Fibroblast of lung (primary cell): ENCODE measurements at regions not wholly inside any gene's neighbourhood (a gene's known extent, or its start where the extent isn't known, plus 50 kb on each side); places are given as distances from the start of the nearest gene placed in this dataset.

Source experiments
- EZH2 ChIP-seq: IDR thresholded peaks from 2 replicates; pipeline ENCODE4 v1.5.1; 2012; ENCODE audit warnings: low read length, control low read depth, mild to moderate bottlenecking; ENCODE audit errors: missing control alignments
- TF ChIP-seq, protein P1 (sequence below), 2 donors: IDR thresholded peaks in 1 of 2; conservative IDR thresholded peaks in 1 of 2; 1 replicate in 1 of 2; 2 replicates in 1 of 2; pipeline ENCODE4 v1.5.1; 2011 to 2012; ENCODE audit warnings: low read length in 2 of 2, control low read depth in 1 of 2, inconsistent platforms in 1 of 2, low read depth in 1 of 2, mild to moderate bottlenecking in 1 of 2

DNA sequence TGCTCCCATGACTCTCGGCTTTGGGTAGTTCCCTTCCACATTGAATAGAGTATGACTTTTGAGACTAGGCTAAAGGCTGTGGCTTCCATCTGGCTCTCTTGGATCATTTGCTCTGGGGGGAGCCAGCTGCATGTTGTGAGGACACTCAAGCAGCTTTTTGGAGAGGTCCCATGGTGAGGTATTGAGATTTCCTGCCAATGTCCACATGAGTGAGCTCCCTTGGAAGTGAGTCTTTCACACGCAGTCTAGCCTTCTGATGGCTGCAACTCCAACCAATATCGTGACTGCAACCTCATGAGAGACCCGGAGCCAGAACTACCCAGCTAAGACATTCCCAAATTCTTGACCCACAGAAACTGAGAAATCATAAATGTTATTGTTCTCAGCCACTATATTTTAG is 127.7 kb upstream of the KAZN start:
- TF ChIP-seq, protein P1, sequence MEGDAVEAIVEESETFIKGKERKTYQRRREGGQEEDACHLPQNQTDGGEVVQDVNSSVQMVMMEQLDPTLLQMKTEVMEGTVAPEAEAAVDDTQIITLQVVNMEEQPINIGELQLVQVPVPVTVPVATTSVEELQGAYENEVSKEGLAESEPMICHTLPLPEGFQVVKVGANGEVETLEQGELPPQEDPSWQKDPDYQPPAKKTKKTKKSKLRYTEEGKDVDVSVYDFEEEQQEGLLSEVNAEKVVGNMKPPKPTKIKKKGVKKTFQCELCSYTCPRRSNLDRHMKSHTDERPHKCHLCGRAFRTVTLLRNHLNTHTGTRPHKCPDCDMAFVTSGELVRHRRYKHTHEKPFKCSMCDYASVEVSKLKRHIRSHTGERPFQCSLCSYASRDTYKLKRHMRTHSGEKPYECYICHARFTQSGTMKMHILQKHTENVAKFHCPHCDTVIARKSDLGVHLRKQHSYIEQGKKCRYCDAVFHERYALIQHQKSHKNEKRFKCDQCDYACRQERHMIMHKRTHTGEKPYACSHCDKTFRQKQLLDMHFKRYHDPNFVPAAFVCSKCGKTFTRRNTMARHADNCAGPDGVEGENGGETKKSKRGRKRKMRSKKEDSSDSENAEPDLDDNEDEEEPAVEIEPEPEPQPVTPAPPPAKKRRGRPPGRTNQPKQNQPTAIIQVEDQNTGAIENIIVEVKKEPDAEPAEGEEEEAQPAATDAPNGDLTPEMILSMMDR (conservative IDR thresholded peaks at IDR 0.05 in 1 of 2, IDR thresholded peaks at IDR 0.05 in 1 of 2; ENCODE audit: low read depth in 1 of 2, low read length in 2 of 2) = no peak
- no peak for TF ChIP-seq EZH2
